A673 (cell line): ENCODE measurements at regions not wholly inside any gene's neighbourhood (a gene's known extent, or its start where the extent isn't known, plus 50 kb on each side); places are given as distances from the start of the nearest gene placed in this dataset.
A peak's percentile ranks its signal among the peaks of the same experiment; 100 is the strongest.

ENCODE experiments used
- BruUV-seq: library from RNA; stranded (reverse); fragments of 400-500 nt; replicated peaks from 2 replicates; lab custom pipeline; 2021; lab: Mats Ljungman, UMichigan
- CTCF ChIA-PET: fragments of 300-600 bp; sonication (Branson Sonifier 250); formaldehyde crosslinking; loops from one replicate; lab custom pipeline; 2022; ENCODE audit warnings: antibody characterized with exemption; lab: Charles Lee
- POLR2A ChIA-PET: fragments of 300-600 bp; sonication (Branson Sonifier 250); formaldehyde crosslinking; loops from one replicate; lab custom pipeline; 2022; ENCODE audit warnings: antibody characterized with exemption; ENCODE audit not compliant: low non-redundant PET; lab: Charles Lee
- DNase-seq: peaks from one replicate; pipeline ENCODE4 v3.0.0-alpha.2; 2015; ENCODE audit warnings: low spot score
- H3K27ac ChIP-seq: fragments of 200-600 bp; sonication (generic); 2 replicates; pipeline ENCODE4 v1.5.1; 2016; ENCODE audit warnings: mixed run types, low read depth, mild to moderate bottlenecking, mixed read lengths, antibody characterized with exemption, low read length; ENCODE audit not compliant: poor library complexity, severe bottlenecking
- H3K27me3 ChIP-seq: fragments of 200-600 bp; sonication (generic); replicated peaks from 2 replicates; pipeline ENCODE4 v1.6.1; 2017; ENCODE audit warnings: mixed run types, low read depth, mild to moderate bottlenecking, mixed read lengths, antibody characterized with exemption, low read length; ENCODE audit not compliant: insufficient read depth, poor library complexity
- H3K36me3 ChIP-seq: fragments of 200-600 bp; sonication (generic); 2 replicates; pipeline ENCODE4 v1.6.1; 2016; ENCODE audit warnings: mixed run types, mild to moderate bottlenecking, mixed read lengths, antibody characterized with exemption, low read length; ENCODE audit not compliant: insufficient read depth, poor library complexity, severe bottlenecking
- H3K4me1 ChIP-seq: fragments of 200-600 bp; sonication (generic); 2 replicates; pipeline ENCODE4 v1.6.1; 2017; ENCODE audit warnings: mixed run types, mild to moderate bottlenecking, mixed read lengths, antibody characterized with exemption, low read length; ENCODE audit not compliant: insufficient read depth, poor library complexity, severe bottlenecking
- H3K4me3 ChIP-seq: fragments of 200-600 bp; sonication (generic); 2 replicates; pipeline ENCODE4 v1.5.1; 2016; ENCODE audit warnings: low read depth, mixed run types, mild to moderate bottlenecking, mixed read lengths, low read length; ENCODE audit not compliant: poor library complexity, severe bottlenecking
- H3K9me3 ChIP-seq: fragments of 200-600 bp; sonication (generic); 2 replicates; pipeline ENCODE4 v1.6.1; 2016; ENCODE audit warnings: mixed run types, low read depth, mild to moderate bottlenecking, mixed read lengths, antibody characterized with exemption, low read length; ENCODE audit not compliant: poor library complexity, severe bottlenecking
- CTCF ChIP-seq: fragments of 300-800, 200-600 bp; sonication (generic); conservative IDR thresholded peaks from 2 replicates; pipeline ENCODE4 v1.5.1; 2017; ENCODE audit warnings: low read depth, mild to moderate bottlenecking, antibody characterized with exemption, low read length, moderate library complexity, mixed read lengths
- EZH2 ChIP-seq: fragments of 200-600 bp; sonication (generic); IDR thresholded peaks from 2 replicates; pipeline ENCODE4 v1.6.1; 2017; ENCODE audit warnings: borderline replicate concordance, low read depth, mild to moderate bottlenecking, mixed read lengths, antibody characterized with exemption, low read length; ENCODE audit not compliant: poor library complexity, severe bottlenecking
- intact Hi-C: fragments of 100-400 bp; cut with micrococcal nuclease; formaldehyde crosslinking; loops from one replicate; pipeline ENCODE4 v1.10.0; 2022; ENCODE audit not compliant: unreplicated experiment

GRCh38 chr2:225184948-225185347, 142.7 kb upstream of the DOCK10 start:
- H3K27me3 ChIP-seq: no peaks in the 10 kb centered on the region
- intact Hi-C loops: no loop called here
- no peaks in the 10 kb centered on the region for H3K9me3 ChIP-seq
- peaks cover 22% of the 10 kb centered on the region for H3K4me1 ChIP-seq
- no peak overlapping the region for H3K27ac ChIP-seq
- no peak overlapping the region for H3K4me3 ChIP-seq
- BruUV-seq: no TSS peak
- ChIA-PET POLR2A (no interaction called here), CTCF (no interaction called here)
- DNase-seq: no peak
- H3K36me3 ChIP-seq: no peaks in the 10 kb centered on the region
- TF ChIP-seq EZH2: no peak
- no peak for TF ChIP-seq CTCF

- H3K27ac ChIP-seq: no peak overlapping the region
- no peaks in the 10 kb centered on the region for H3K36me3 ChIP-seq
- POLR2A ChIA-PET: no interaction called here
- CTCF ChIA-PET: no interaction called here
- DNase-seq: no peak
- no peak for TF ChIP-seq EZH2
- no peak for TF ChIP-seq CTCF
- intact Hi-C loops: no loop called here
- H3K4me1 ChIP-seq: no peaks in the 10 kb centered on the region
- H3K27me3 ChIP-seq: no peaks in the 10 kb centered on the region
- no peak overlapping the region for H3K4me3 ChIP-seq
- BruUV-seq: no TSS peak
- no peaks in the 10 kb centered on the region for H3K9me3 ChIP-seq
These were observed 139.9 kb upstream of the DOCK10 start for GRCh38 chr2:225182126-225182525.

- TF ChIP-seq CTCF (no peak), EZH2 (no peak)
- POLR2A ChIA-PET: no interaction called here
- no peaks in the 10 kb centered on the region for H3K9me3 ChIP-seq
- no peaks in the 10 kb centered on the region for H3K36me3 ChIP-seq
- BruUV-seq: no TSS peak
- intact Hi-C loops: no loop called here
- peak; percentile 15 for DNase-seq
- H3K27ac ChIP-seq: no peak overlapping the region
- no peaks in the 10 kb centered on the region for H3K4me1 ChIP-seq
- H3K4me3 ChIP-seq: no peak overlapping the region
- CTCF ChIA-PET: no interaction called here
- H3K27me3 ChIP-seq: no peaks in the 10 kb centered on the region
These were observed 134.8 kb upstream of the DOCK10 start for GRCh38 chr2:225177098-225177497.
